SK-N-SH (cell line): ENCODE measurements at regions not wholly inside any gene's neighbourhood (a gene's known extent, or its start where the extent isn't known, plus 50 kb on each side); places are given as distances from the start of the nearest gene placed in this dataset.

ENCODE experiments used
- CTCF ChIA-PET: fragments of 300-600, 350-600 bp; formaldehyde crosslinking; extraction: SDS; loops from one replicate; lab custom pipeline; 2021; lab: Yijun Ruan, JAX
- POLR2A ChIA-PET: fragments of 350-600 bp; sonication (Branson Sonifier 250); formaldehyde crosslinking; extraction: SDS; loops from one replicate; lab custom pipeline; 2020; ENCODE audit warnings: antibody characterized with exemption, inconsistent platforms; lab: Yijun Ruan, JAX
- DNase-seq: peaks from one replicate; pipeline ENCODE4 v3.0.0; 2012
- H2AFZ ChIP-seq: fragments of 200-600 bp; sonication (generic); 2 replicates; pipeline ENCODE4 v1.8.1; 2016; ENCODE audit warnings: antibody characterized with exemption, mild to moderate bottlenecking, low read depth
- H3F3A ChIP-seq: fragments of 200-600 bp; sonication (generic); replicated peaks from 2 replicates; pipeline ENCODE3; 2016; ENCODE audit warnings: antibody characterized with exemption, mild to moderate bottlenecking; ENCODE audit not compliant: insufficient read depth
- H3K27ac ChIP-seq, 2 experiments: fragments of 200-500 bp in 1 of 2; fragments of 200-600 bp in 1 of 2; sonication (Bioruptor generic) in 1 of 2; sonication (generic), shearing (Covaris generic) in 1 of 2; 2 replicates each; pipeline versions ENCODE4 v1.5.1 to v1.6.1; 2014 to 2016; ENCODE audit warnings: low read depth in 2 of 2, inconsistent platforms in 1 of 2, low read length in 1 of 2, mild to moderate bottlenecking in 1 of 2, mixed read lengths in 1 of 2
- H3K27me3 ChIP-seq: fragments of 200-600 bp; sonication (generic), shearing (Covaris generic); 2 replicates; pipeline ENCODE4 v1.6.1; 2016; ENCODE audit warnings: mixed run types; ENCODE audit not compliant: insufficient read depth
- H3K36me3 ChIP-seq, 2 experiments: fragments of 200-500 bp in 1 of 2; fragments of 200-600 bp in 1 of 2; sonication (Bioruptor generic) in 1 of 2; sonication (generic) in 1 of 2; replicated peaks in 1 of 2; 2 replicates each; pipeline versions ENCODE3 to v1.5.1; 2014 to 2016; ENCODE audit warnings: low read length in 1 of 2, mild to moderate bottlenecking in 1 of 2; ENCODE audit not compliant: insufficient read depth in 2 of 2, control insufficient read depth in 1 of 2
- H3K4me1 ChIP-seq, 2 experiments: fragments of 200-500 bp in 1 of 2; fragments of 200-600 bp in 1 of 2; sonication (Bioruptor generic) in 1 of 2; sonication (generic), shearing (Covaris generic) in 1 of 2; 2 replicates each; pipeline versions ENCODE4 v1.5.1 to v1.6.1; 2014 to 2016; ENCODE audit warnings: low read depth in 1 of 2, low read length in 1 of 2, mixed run types in 1 of 2; ENCODE audit not compliant: insufficient read depth in 2 of 2, control insufficient read depth in 1 of 2
- H3K4me2 ChIP-seq: fragments of 200-600 bp; sonication (generic), shearing (Covaris generic); 2 replicates; pipeline ENCODE4 v1.6.1; 2017; ENCODE audit warnings: mixed run types
- H3K4me3 ChIP-seq, 2 experiments: fragments of 200-500 bp in 1 of 2; fragments of 200-600 bp in 1 of 2; sonication (Bioruptor generic) in 1 of 2; sonication (generic), shearing (Covaris generic) in 1 of 2; 2 replicates each; pipeline versions ENCODE4 v1.5.1 to v1.8.1; 2014 to 2016; ENCODE audit warnings: low read depth in 2 of 2, inconsistent platforms in 1 of 2, low read length in 1 of 2, mild to moderate bottlenecking in 1 of 2, mixed read lengths in 1 of 2, moderate library complexity in 1 of 2
- H3K79me2 ChIP-seq: fragments of 200-600 bp; sonication (generic); 2 replicates; pipeline ENCODE4 v1.8.1; 2017; ENCODE audit warnings: mild to moderate bottlenecking; ENCODE audit not compliant: insufficient read depth
- H3K9ac ChIP-seq: fragments of 200-600 bp; sonication (generic); 2 replicates; pipeline ENCODE4 v1.6.1; 2017; ENCODE audit warnings: mixed run types
- H3K9me2 ChIP-seq: fragments of 200-600 bp; sonication (generic); 2 replicates; pipeline ENCODE4 v1.6.1; 2017; ENCODE audit warnings: mixed run types
- H3K9me3 ChIP-seq: fragments of 200-600 bp; sonication (generic); 2 replicates; pipeline ENCODE4 v1.6.1; 2017; ENCODE audit warnings: mixed run types, mild to moderate bottlenecking, moderate library complexity
- H4K20me1 ChIP-seq: fragments of 200-600 bp; sonication (generic); 2 replicates; pipeline ENCODE4 v1.6.1; 2017; ENCODE audit warnings: mild to moderate bottlenecking, mixed run types; ENCODE audit not compliant: insufficient read depth
- CHD2 ChIP-seq: fragments of 150-350 bp; IDR thresholded peaks from 2 replicates; pipeline ENCODE4 v1.6.1; 2018; ENCODE audit warnings: low read length; ENCODE audit not compliant: partially characterized antibody
- ELF1 ChIP-seq: IDR thresholded peaks from 2 replicates; pipeline ENCODE4 v1.4.0; 2012
- FOSL2 ChIP-seq: IDR thresholded peaks from 2 replicates; pipeline ENCODE4 v1.4.0; 2012; ENCODE audit warnings: low read depth, mild to moderate bottlenecking, moderate library complexity, borderline replicate concordance
- IRF3 ChIP-seq: fragments of 150-350 bp; IDR thresholded peaks from 2 replicates; pipeline ENCODE4 v1.6.1; 2016; ENCODE audit warnings: mild to moderate bottlenecking, low read depth, low read length
- JUND ChIP-seq: IDR thresholded peaks from 2 replicates; pipeline ENCODE4 v1.4.0; 2012
- MAX ChIP-seq: IDR thresholded peaks from 2 replicates; pipeline ENCODE4 v1.4.0; 2012; ENCODE audit warnings: low read depth
- MEF2A ChIP-seq: IDR thresholded peaks from 2 replicates; pipeline ENCODE4 v1.4.0; 2012; ENCODE audit warnings: low read depth, borderline replicate concordance
- POLR2AphosphoS5 ChIP-seq: IDR thresholded peaks from 2 replicates; pipeline ENCODE4 v1.6.1; 2012; ENCODE audit warnings: low read depth, low read length
- RAD21 ChIP-seq: IDR thresholded peaks from 2 replicates; pipeline ENCODE4 v1.6.1; 2012; ENCODE audit warnings: mild to moderate bottlenecking, low read length
- RCOR1 ChIP-seq: fragments of 150-350 bp; IDR thresholded peaks from 2 replicates; pipeline ENCODE4 v1.6.1; 2017; ENCODE audit warnings: antibody characterized with exemption, low read length
- RFX5 ChIP-seq: IDR thresholded peaks from 2 replicates; pipeline ENCODE4 v1.6.1; 2012; ENCODE audit warnings: mild to moderate bottlenecking, improper control_type of control experiment, low read length
- RXRA ChIP-seq: IDR thresholded peaks from 2 replicates; pipeline ENCODE4 v1.4.0; 2012; ENCODE audit warnings: low read depth, mild to moderate bottlenecking, borderline replicate concordance
- TAF1 ChIP-seq: IDR thresholded peaks from 2 replicates; pipeline ENCODE4 v1.6.1; 2012; ENCODE audit warnings: low read depth, mild to moderate bottlenecking, low read length, moderate library complexity, borderline replicate concordance
- WGBS: methylation state at CpG from one replicate; pipeline ENCODE4 v1.1.6; 2017; ENCODE audit warnings: low lambda C conversion rate; 5-methylcytosine and 5-hydroxymethylcytosine counted together

DNA sequence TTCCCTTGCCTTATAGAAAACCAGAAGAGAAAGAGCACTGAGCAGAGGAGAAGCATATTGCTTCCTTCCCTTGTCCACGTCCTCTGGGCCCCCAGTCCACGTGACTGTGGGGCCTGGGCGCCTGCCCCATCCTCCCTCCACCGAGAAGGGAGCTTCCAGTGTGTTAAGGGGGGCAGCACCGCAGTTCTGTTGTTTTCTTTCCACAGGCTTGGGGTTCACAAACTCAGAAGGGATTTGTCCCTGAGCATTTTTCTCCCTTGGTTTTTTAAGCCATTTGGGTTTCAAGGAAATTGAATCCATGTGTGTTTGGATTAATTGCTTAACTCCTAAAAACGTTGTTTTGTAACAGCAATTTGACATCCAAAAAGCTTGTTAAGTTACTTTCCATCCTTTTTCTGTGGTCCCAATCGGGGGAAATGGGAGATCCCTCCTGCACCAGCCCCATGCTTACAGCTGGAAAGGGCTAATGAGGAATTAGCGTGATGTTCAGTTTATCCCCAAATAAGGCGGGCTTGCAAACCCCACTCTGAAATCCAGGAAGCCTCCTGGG lies 347.5 kb upstream of the TNRC6C start:
- H3K4me2 ChIP-seq: no peak overlapping the region
- no peaks in the 10 kb centered on the region for H3K79me2 ChIP-seq
- H4K20me1 ChIP-seq: no peaks in the 10 kb centered on the region
- H3K4me1 ChIP-seq: peaks cover 0 to 2% of the 10 kb centered on the region in 2 experiments; a peak in 1 of 4 replicates
- H3K27me3 ChIP-seq: peaks cover 20% of the 10 kb centered on the region
- H3F3A ChIP-seq: no peaks in the 10 kb centered on the region
- no peak for DNase-seq
- no peaks in the 10 kb centered on the region for H3K36me3 ChIP-seq
- no peak overlapping the region for H3K9ac ChIP-seq
- WGBS: 44% methylated on average over 9 of the region's 9 CpGs
- H3K9me2 ChIP-seq: no peaks in the 10 kb centered on the region
- CTCF ChIA-PET: interaction anchor here (0.9 to 2.3 kb wide), 7 partner anchors 13 to 409 kb away, joined by 3 to 6 read pairs (median 3); no protein-coding TSS in a partner anchor
- POLR2A ChIA-PET: no interaction called here
- H3K9me3 ChIP-seq: no peaks in the 10 kb centered on the region
- no peak overlapping the region for H3K27ac ChIP-seq
- H3K4me3 ChIP-seq: no peak overlapping the region
- no peak overlapping the region for H2AFZ ChIP-seq
- TF ChIP-seq MAX (no peak), IRF3 (no peak), RCOR1 (no peak), CHD2 (no peak)

DNA sequence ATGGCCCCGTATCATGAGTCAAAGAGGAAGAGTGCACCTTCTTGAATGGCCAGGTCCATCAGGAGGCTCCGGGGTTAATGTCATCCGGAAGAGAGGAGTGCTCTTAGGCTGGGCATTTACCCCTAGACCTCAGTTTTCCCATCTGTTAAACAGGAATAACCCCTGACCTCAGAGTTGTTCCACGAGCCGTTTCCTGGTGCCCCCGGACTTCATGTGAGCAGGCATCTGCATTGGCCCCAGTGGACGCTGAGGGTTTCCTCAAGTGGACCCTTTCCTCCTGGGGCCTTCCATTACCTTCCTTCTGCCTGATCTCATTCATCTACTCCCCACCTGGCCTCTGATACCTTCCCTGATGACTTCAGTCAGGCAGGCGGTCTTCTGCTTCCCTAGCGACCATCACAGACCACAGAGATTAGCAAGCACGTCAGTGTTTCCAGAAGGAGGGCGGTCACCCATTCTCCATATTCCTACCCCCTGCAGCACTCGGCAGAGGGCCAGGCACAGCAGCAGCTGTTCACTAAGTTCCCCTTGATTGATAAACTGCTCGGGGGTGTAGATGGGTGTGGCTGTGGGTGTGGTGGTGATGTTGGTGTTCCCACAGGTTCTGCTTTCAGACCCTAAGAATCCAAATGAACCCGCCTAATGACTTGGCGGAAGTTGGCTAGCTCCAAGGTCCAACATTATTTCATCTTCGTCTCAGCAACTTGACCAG lies 346.6 kb upstream of the TNRC6C start:
- Histone ChIP-seq H3K9me2 (no peaks in the 10 kb centered on the region), H3F3A (no peaks in the 10 kb centered on the region), H4K20me1 (no peaks in the 10 kb centered on the region), H3K4me3 (no peak overlapping the region), H3K9me3 (no peaks in the 10 kb centered on the region), H3K27me3 (peaks cover 20% of the 10 kb centered on the region), H3K4me1 (peaks cover 0 to 2% of the 10 kb centered on the region in 2 experiments; a peak in 1 of 4 replicates), H2AFZ (no peak overlapping the region), H3K79me2 (no peaks in the 10 kb centered on the region), H3K27ac (no peak overlapping the region), H3K36me3 (no peaks in the 10 kb centered on the region), H3K9ac (no peak overlapping the region), H3K4me2 (no peak overlapping the region)
- CTCF ChIA-PET: interaction anchor here (0.9 to 2.3 kb wide), 4 partner anchors 69 to 408 kb away, joined by 3 to 6 read pairs (median 3); no protein-coding TSS in a partner anchor
- DNase-seq: no peak
- POLR2A ChIA-PET: no interaction called here
- WGBS: 75% methylated on average over 16 of the region's 16 CpGs
- no peak for TF ChIP-seq RXRA
- no peak for TF ChIP-seq ELF1
- TF ChIP-seq MEF2A: no peak
- no peak for TF ChIP-seq POLR2AphosphoS5
- TF ChIP-seq FOSL2: no peak
- no peak for TF ChIP-seq RFX5
- TF ChIP-seq JUND: no peak
- no peak for TF ChIP-seq CHD2
- TF ChIP-seq RAD21: no peak
- no peak for TF ChIP-seq TAF1
